K562 (cell line): ENCODE measurements at regions not wholly inside any gene's neighbourhood (a gene's known extent, or its start where the extent isn't known, plus 50 kb on each side); places are given as distances from the start of the nearest gene placed in this dataset.

ENCODE experiments used
- ATAC-seq: fragments of 200-7000 bp; cut with Tn5 transposase; 3 replicates; pipeline ENCODE4 v1.9.1; 2020; ENCODE audit warnings: moderate library complexity
- BruUV-seq: library from RNA; stranded (reverse); fragments of 400-500 nt; replicated peaks from 2 replicates; lab custom pipeline; 2021; lab: Mats Ljungman, UMichigan
- CTCF ChIA-PET: fragments of 300-600 bp; formaldehyde crosslinking; extraction: SDS; loops from one replicate; lab custom pipeline; 2021; ENCODE audit warnings: low intra/inter-chr PET ratio; lab: Yijun Ruan, JAX
- POLR2A ChIA-PET: fragments of 300-600, 350-650 bp; sonication (Branson Sonifier 250); formaldehyde crosslinking; extraction: SDS; loops from one replicate; lab custom pipeline; 2021; ENCODE audit warnings: antibody characterized with exemption, inconsistent platforms; lab: Yijun Ruan, JAX
- DNase-seq, 4 experiments: peaks; one replicate each; pipeline versions ENCODE4 v3.0.0 to v3.0.0-alpha.2; 2011 to 2018; ENCODE audit warnings: low spot score in 3 of 4, mixed read lengths in 3 of 4; ENCODE audit errors: extremely low read depth in 1 of 4
- FAIRE-seq: peaks from 2 replicates; lab custom pipeline; 2011; peaks lifted over from hg19 to GRCh38; lab: Jason Lieb, UNC
- H2AFZ ChIP-seq: 2 replicates; pipeline ENCODE4 v1.6.0; 2011; ENCODE audit warnings: low read depth, low read length, control low read depth, inconsistent platforms
- H3K27ac ChIP-seq: fragments of 200-600 bp; 3 replicates; pipeline ENCODE4 v1.8.0; 2011; ENCODE audit warnings: low read depth, mild to moderate bottlenecking, control low read depth, inconsistent platforms, low read length, moderate library complexity, mixed read lengths; ENCODE audit errors: extremely low read depth
- H3K27me3 ChIP-seq, 2 experiments: fragments of 300-600 bp in 1 of 2; 2 replicates in 1 of 2; 3 replicates in 1 of 2; pipeline versions ENCODE4 v1.6.0 to v1.8.0; 2011; ENCODE audit warnings: inconsistent platforms in 2 of 2, low read length in 2 of 2, mild to moderate bottlenecking in 1 of 2, mixed read lengths in 1 of 2, moderate library complexity in 1 of 2; ENCODE audit not compliant: control insufficient read depth in 2 of 2, insufficient read depth in 2 of 2
- H3K36me3 ChIP-seq: fragments of 300-600 bp; 3 replicates; pipeline ENCODE4 v1.8.0; 2011; ENCODE audit warnings: mild to moderate bottlenecking, low read length, inconsistent platforms; ENCODE audit not compliant: control insufficient read depth, insufficient read depth
- H3K4me1 ChIP-seq, 2 experiments: fragments of 200-600 bp in 1 of 2; replicated peaks in 1 of 2; 2 replicates in 1 of 2; 3 replicates in 1 of 2; pipeline versions ENCODE4 v1.5.1 to v1.8.0; 2011; ENCODE audit warnings: inconsistent platforms in 2 of 2, low read length in 2 of 2, mild to moderate bottlenecking in 1 of 2, mixed read lengths in 1 of 2, moderate library complexity in 1 of 2; ENCODE audit not compliant: control insufficient read depth in 2 of 2, insufficient read depth in 2 of 2
- H3K4me2 ChIP-seq: 2 replicates; pipeline ENCODE4 v1.6.1; 2011; ENCODE audit warnings: low read length, control low read depth, inconsistent platforms, mixed read lengths; ENCODE audit not compliant: insufficient read depth
- H3K4me3 ChIP-seq: fragments of 200-600 bp; sonication (generic), shearing (Covaris generic); 2 replicates; pipeline ENCODE4 v1.5.1; 2016; ENCODE audit warnings: control low read depth, inconsistent platforms
- H3K79me2 ChIP-seq: fragments of 200-600 bp; 3 replicates; pipeline ENCODE4 v1.8.0; 2011; ENCODE audit warnings: low read length, inconsistent platforms; ENCODE audit not compliant: control insufficient read depth, insufficient read depth
- H3K9ac ChIP-seq, 2 experiments: 2 replicates each; pipeline versions ENCODE4 v1.6.0 to v1.6.1; 2011; ENCODE audit warnings: low read depth in 2 of 2, low read length in 2 of 2, control low read depth in 1 of 2, inconsistent platforms in 1 of 2, mild to moderate bottlenecking in 1 of 2, mixed read lengths in 1 of 2; ENCODE audit not compliant: insufficient read depth in 1 of 2
- H3K9me1 ChIP-seq: one replicate; pipeline ENCODE4 v1.6.0; 2011; ENCODE audit warnings: inconsistent platforms, mild to moderate bottlenecking, low read length, moderate library complexity; ENCODE audit not compliant: control insufficient read depth, insufficient read depth
- H3K9me3 ChIP-seq: replicated peaks from 2 replicates; pipeline ENCODE4 v1.5.1; 2011; ENCODE audit warnings: low read depth, low read length, inconsistent platforms; ENCODE audit not compliant: control insufficient read depth, insufficient read depth
- H4K20me1 ChIP-seq: replicated peaks from 2 replicates; pipeline ENCODE4 v1.6.1; 2011; ENCODE audit warnings: low read length, inconsistent platforms, mixed read lengths; ENCODE audit not compliant: control insufficient read depth, insufficient read depth
- ATF4 ChIP-seq: fragments of 450-650 bp; formaldehyde crosslinking; IDR thresholded peaks from 2 replicates; pipeline ENCODE4 v1.4.0; 2022; ENCODE audit warnings: mild to moderate bottlenecking, moderate library complexity
- EGR1 ChIP-seq: fragments of 450-650 bp; conservative IDR thresholded peaks from 2 replicates; pipeline ENCODE4 v1.6.1; 2017; ENCODE audit warnings: mild to moderate bottlenecking
- ELF1 ChIP-seq: fragments of 200-800 bp; sonication (Bioruptor generic); IDR thresholded peaks from 2 replicates; pipeline ENCODE4 v1.6.1; 2016; ENCODE audit warnings: missing genetic modification characterization, missing compliant biosample characterization
- ETV1 ChIP-seq: fragments of 450-650 bp; conservative IDR thresholded peaks from 2 replicates; pipeline ENCODE4 v1.6.1; 2016; ENCODE audit warnings: missing genetic modification characterization, control low read depth, low read depth, missing compliant biosample characterization
- FOXP1 ChIP-seq: sonication (generic); formaldehyde crosslinking; IDR thresholded peaks from 2 replicates; pipeline ENCODE4 v1.8.0; 2022; ENCODE audit warnings: mild to moderate bottlenecking, missing genetic modification reagents
- HLTF ChIP-seq: fragments of 450-650 bp; IDR thresholded peaks from 2 replicates; pipeline ENCODE4 v1.6.1; 2016
- JUN ChIP-seq, 2 experiments: sonication (generic) in 1 of 2; formaldehyde crosslinking in 1 of 2; IDR thresholded peaks; 2 replicates each; pipeline versions ENCODE4 v1.6.1 to v1.8.0; 2012 to 2022; ENCODE audit warnings: borderline replicate concordance in 2 of 2, mild to moderate bottlenecking in 2 of 2, improper control_type of control experiment in 1 of 2, low read depth in 1 of 2, low read length in 1 of 2, missing genetic modification reagents in 1 of 2
- KLF1 ChIP-seq: fragments of 450-650 bp; IDR thresholded peaks from 2 replicates; pipeline ENCODE4 v1.6.1; 2016; ENCODE audit warnings: missing genetic modification characterization, missing compliant biosample characterization
- MNT ChIP-seq, 2 experiments: fragments of 450-650 bp; conservative IDR thresholded peaks; 2 replicates each; pipeline ENCODE4 v1.6.1; 2017; ENCODE audit warnings: mild to moderate bottlenecking in 2 of 2, moderate library complexity in 2 of 2
- NEUROD1 ChIP-seq: fragments of 150-350 bp; IDR thresholded peaks from 2 replicates; pipeline ENCODE4 v1.6.1; 2014; ENCODE audit warnings: borderline replicate concordance, low read length, low read depth; ENCODE audit not compliant: partially characterized antibody
- NR1H2 ChIP-seq: sonication (generic); formaldehyde crosslinking; IDR thresholded peaks from 2 replicates; pipeline ENCODE4 v1.4.0; 2020; ENCODE audit warnings: mild to moderate bottlenecking, missing genetic modification reagents
- OTX1 ChIP-seq: fragments of 450-650 bp; formaldehyde crosslinking; IDR thresholded peaks from 2 replicates; pipeline ENCODE4 v1.4.0; 2022; ENCODE audit warnings: mild to moderate bottlenecking
- SFPQ ChIP-seq: fragments of 200-400 bp; formaldehyde crosslinking; IDR thresholded peaks from 2 replicates; pipeline ENCODE4 v1.6.1; 2017; ENCODE audit warnings: mild to moderate bottlenecking, low read depth, low read length, moderate library complexity
- SMARCB1 ChIP-seq: IDR thresholded peaks from 2 replicates; pipeline ENCODE4 v1.6.1; 2011; ENCODE audit warnings: improper control_type of control experiment, low read depth; ENCODE audit not compliant: insufficient read length
- SP2 ChIP-seq: IDR thresholded peaks from 2 replicates; pipeline ENCODE4 v1.6.1; 2011; ENCODE audit warnings: mild to moderate bottlenecking, low read depth, low read length, moderate library complexity; ENCODE audit not compliant: poor library complexity, severe bottlenecking; ENCODE audit errors: extremely low read depth
- TCF7 ChIP-seq: sonication (generic); IDR thresholded peaks from 2 replicates; pipeline ENCODE4 v1.6.1; 2016; ENCODE audit warnings: antibody characterized with exemption, borderline replicate concordance
- TEAD1 ChIP-seq, 2 experiments: fragments of 450-650 bp in 1 of 2; sonication (generic) in 1 of 2; formaldehyde crosslinking; IDR thresholded peaks; 2 replicates each; pipeline versions ENCODE4 v1.4.0 to v1.8.0; 2020 to 2022; ENCODE audit warnings: mild to moderate bottlenecking in 2 of 2, missing genetic modification reagents in 1 of 2
- TRIM28 ChIP-seq: fragments of 450-650 bp; IDR thresholded peaks from 2 replicates; pipeline ENCODE4 v1.6.1; 2017
- ZFPM2 ChIP-seq: fragments of 250-450 bp; sonication (Bioruptor Pico); IDR thresholded peaks from 2 replicates; pipeline ENCODE4 v1.5.1; 2022; ENCODE audit warnings: mild to moderate bottlenecking
- ZNF707 ChIP-seq: fragments of 250-450 bp; sonication (Bioruptor Pico); conservative IDR thresholded peaks from 2 replicates; pipeline ENCODE4 v1.8.0; 2022; ENCODE audit warnings: inconsistent platforms, mild to moderate bottlenecking, moderate library complexity
- WGBS: fragments of 100-300 bp; shearing (Covaris generic); methylation state at CpG from one replicate; pipeline ENCODE4 v1.1.6; 2016; ENCODE audit warnings: low coverage, mixed read lengths; ENCODE audit not compliant: insufficient coverage; ENCODE audit errors: missing lambda C conversion rate; 5-methylcytosine and 5-hydroxymethylcytosine counted together
- in situ Hi-C: fragments of 300-500 bp; cut with MboI; formaldehyde crosslinking; loops from 4 replicates; pipeline ENCODE4 v1.15.0; 2018; ENCODE audit warnings: inconsistent platforms, mixed read lengths
- intact Hi-C: fragments of 100-400 bp; cut with micrococcal nuclease; formaldehyde crosslinking; loops from 2 replicates; pipeline ENCODE4 v1.14.2; 2022

- no TSS peak for BruUV-seq
- 0% methylated on average over 4 of the region's 4 CpGs for WGBS
- no peaks in the 10 kb centered on the region for H3K4me1 ChIP-seq
Measured at GRCh38 chr9:105968811-105969466, 274.6 kb downstream of the TMEM38B start.

More at GRCh38 chr9:105968811-105969466, 274.6 kb downstream of the TMEM38B start:
- in situ Hi-C loops (no loop called here), intact Hi-C loops (no loop called here)
- no peaks in the 10 kb centered on the region for H3K79me2 ChIP-seq
- no peak overlapping the region for H3K27ac ChIP-seq
- no peaks in the 10 kb centered on the region for H3K9me1 ChIP-seq
- ChIA-PET POLR2A (no interaction called here), CTCF (no interaction called here)
- DNase-seq, result no peak
- FAIRE-seq, result no peak
- no peak overlapping the region for H3K4me2 ChIP-seq
- no peaks in the 10 kb centered on the region for H3K9me3 ChIP-seq
- TF ChIP-seq TRIM28 (no peak), ZNF707 (CRISPR knock-in tag) (no peak), TEAD1 (CRISPR knock-in tag; IDR thresholded peaks at IDR 0.05) (no peak), NEUROD1 (no peak), NR1H2 (no peak), EGR1 (no peak), OTX1 (CRISPR knock-in tag) (no peak), ZFPM2 (CRISPR knock-in tag) (no peak), ETV1 (tag) (no peak), JUN (IDR thresholded peaks at IDR 0.05; ENCODE audit: borderline replicate concordance, low read depth, low read length) (no peak), JUN (CRISPR knock-in tag; IDR thresholded peaks at IDR 0.05; ENCODE audit: borderline replicate concordance) (no peak), HLTF (no peak), FOXP1 (CRISPR knock-in tag) (no peak), ELF1 (tag) (no peak), ATF4 (CRISPR knock-in tag) (no peak), KLF1 (tag) (no peak), SMARCB1 (no peak), SP2 (no peak), SFPQ (no peak), TCF7 (no peak), MNT (conservative IDR thresholded peaks at IDR 0.05) (no peak)
- no peaks in the 10 kb centered on the region for H3K36me3 ChIP-seq
- H3K9ac ChIP-seq, result no peak overlapping the region
- no peak for ATAC-seq
- H2AFZ ChIP-seq, result no peak overlapping the region
- no peaks in the 10 kb centered on the region for H4K20me1 ChIP-seq
- no peaks in the 10 kb centered on the region for H3K27me3 ChIP-seq
- no peak overlapping the region for H3K4me3 ChIP-seq
